AG10803 (cell line): ENCODE measurements at regions not wholly inside any gene's neighbourhood (a gene's known extent, or its start where the extent isn't known, plus 50 kb on each side); places are given as distances from the start of the nearest gene placed in this dataset.

Source experiments
- DNase-seq: peaks from one replicate; pipeline ENCODE4 v3.0.0; 2010; ENCODE audit warnings: low read depth
- H3K4me3 ChIP-seq: 2 replicates; pipeline ENCODE4 v1.5.1; 2011; ENCODE audit warnings: mild to moderate bottlenecking, low read length, control low read depth
- TF ChIP-seq, protein P1 (sequence below): conservative IDR thresholded peaks from 2 replicates; pipeline ENCODE4 v1.5.1; 2011; ENCODE audit warnings: mild to moderate bottlenecking, low read length, control low read depth, inconsistent platforms

DNA sequence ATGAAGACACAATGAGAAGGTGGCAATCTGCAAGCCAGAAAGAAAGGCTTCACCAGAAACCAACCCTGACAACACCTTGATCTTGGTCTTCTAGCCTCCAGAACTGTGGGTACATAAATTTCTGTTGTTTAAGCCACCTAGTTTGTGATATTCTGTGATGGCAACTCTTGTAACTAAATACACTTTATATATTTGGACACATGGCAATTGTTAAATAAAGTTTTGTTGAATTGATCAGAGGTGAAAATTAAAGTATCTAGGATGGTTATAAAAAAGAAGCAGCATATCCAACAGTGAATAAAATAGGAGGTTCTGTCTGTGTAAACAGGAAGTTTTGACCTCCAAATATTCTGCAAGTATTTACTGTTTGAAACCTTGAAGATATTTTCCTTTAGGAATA is 516.3 kb downstream of the SOX5 start:
- TF ChIP-seq, protein P1, sequence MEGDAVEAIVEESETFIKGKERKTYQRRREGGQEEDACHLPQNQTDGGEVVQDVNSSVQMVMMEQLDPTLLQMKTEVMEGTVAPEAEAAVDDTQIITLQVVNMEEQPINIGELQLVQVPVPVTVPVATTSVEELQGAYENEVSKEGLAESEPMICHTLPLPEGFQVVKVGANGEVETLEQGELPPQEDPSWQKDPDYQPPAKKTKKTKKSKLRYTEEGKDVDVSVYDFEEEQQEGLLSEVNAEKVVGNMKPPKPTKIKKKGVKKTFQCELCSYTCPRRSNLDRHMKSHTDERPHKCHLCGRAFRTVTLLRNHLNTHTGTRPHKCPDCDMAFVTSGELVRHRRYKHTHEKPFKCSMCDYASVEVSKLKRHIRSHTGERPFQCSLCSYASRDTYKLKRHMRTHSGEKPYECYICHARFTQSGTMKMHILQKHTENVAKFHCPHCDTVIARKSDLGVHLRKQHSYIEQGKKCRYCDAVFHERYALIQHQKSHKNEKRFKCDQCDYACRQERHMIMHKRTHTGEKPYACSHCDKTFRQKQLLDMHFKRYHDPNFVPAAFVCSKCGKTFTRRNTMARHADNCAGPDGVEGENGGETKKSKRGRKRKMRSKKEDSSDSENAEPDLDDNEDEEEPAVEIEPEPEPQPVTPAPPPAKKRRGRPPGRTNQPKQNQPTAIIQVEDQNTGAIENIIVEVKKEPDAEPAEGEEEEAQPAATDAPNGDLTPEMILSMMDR, result no peak
- no peak for DNase-seq
- H3K4me3 ChIP-seq, result no peak overlapping the region

DNA sequence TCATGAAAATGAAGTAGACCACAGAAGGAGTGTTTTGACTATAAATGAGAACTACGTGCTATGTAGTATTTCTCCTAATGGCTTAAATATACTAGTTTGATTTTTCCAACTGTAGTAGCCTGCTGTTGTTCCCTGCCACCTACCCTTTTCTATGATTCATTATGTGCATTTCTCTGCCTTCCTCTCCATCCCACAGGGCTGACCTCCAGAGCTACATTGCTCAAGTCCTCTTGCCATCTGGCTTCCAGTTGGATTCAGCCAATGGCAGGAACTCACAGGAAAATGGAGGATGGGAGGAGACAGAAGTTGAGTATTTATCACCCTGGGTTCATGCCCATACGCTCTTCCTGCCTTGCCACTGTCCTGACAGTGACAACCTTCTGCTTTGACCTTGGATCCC is 515.3 kb downstream of the SOX5 start:
- H3K4me3 ChIP-seq, result no peak overlapping the region
- DNase-seq, result no peak
- TF ChIP-seq, protein P1, result no peak

DNA sequence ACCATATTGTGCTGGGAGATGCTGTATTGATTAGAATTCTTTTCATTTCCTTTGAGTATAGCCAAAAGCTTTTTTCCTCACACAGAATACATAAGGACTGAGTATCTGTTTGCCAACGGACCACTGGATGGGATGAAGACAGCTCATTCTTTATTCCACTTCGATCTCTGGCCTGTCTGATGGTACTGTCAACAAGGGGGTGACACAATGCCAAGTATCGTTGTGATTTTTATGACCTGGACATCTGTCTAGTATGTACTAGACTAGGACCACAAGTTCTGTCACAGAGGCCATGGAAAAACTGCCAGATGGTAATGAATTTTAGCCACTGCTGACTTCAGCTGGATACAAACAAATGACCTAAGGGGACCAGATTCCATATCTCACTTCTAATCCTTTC is 502.7 kb downstream of the SOX5 start:
- no peak for DNase-seq
- H3K4me3 ChIP-seq, result no peak overlapping the region
- TF ChIP-seq, protein P1, result no peak

DNA sequence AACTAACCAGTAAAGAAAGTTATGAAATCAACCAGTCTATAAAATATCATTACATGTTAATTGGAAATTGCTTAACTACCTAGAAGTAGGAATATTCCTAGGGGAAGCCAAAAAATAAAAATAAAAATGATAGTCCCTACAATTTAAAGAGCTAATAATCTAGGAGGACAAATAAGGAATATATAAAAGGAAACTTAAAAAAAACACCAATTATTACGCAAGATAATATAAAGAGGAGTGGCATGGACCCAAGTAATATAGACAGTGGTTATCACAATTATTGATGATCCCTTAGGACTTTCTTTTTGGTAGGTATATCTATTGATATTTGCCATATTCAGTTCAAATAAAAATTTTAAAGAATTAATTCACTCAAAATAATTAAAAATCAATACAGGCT is 498.7 kb downstream of the SOX5 start:
- DNase-seq, result no peak
- TF ChIP-seq, protein P1, result no peak
- H3K4me3 ChIP-seq, result no peak overlapping the region

DNA sequence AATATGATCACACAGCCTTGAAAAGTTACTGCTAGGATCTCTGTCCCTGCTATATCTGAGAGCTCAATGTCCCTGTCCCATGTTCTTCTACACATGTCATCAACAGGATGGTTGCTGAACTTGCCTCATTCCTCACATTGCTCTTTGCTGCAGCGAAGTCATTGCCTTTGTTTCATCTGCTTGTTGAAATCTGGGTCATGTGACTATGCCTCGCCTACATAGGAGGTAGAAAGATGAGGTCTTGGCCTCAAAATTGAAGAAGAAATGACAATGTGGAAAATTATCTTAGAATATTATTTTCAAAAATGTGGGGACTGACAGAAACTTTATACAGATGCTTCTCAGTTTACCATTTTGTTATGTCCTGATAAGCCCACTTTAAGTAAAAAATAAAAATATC is 494.2 kb downstream of the SOX5 start:
- no peak overlapping the region for H3K4me3 ChIP-seq
- DNase-seq, result no peak
- TF ChIP-seq, protein P1, result no peak

DNA sequence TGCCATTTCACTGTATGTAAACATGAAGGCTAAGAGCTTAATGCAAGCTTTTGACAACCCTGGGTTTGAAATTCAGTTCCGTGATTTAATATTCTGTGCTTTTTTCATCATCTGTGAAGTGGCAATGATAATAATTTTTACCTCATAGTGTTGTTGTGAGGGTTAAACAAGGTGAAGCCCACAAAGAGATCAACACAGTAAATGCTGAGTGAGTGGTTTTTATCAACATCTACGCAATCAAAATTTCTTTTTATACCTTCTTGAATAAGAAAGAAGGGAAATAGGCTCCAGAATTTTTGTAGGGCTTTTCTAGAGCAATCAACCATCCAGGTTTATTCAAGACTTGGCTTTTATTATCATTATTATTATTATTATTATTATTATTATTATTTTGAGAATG is 490.8 kb downstream of the SOX5 start:
- H3K4me3 ChIP-seq, result no peak overlapping the region
- TF ChIP-seq, protein P1, result no peak
- DNase-seq, result no peak

DNA sequence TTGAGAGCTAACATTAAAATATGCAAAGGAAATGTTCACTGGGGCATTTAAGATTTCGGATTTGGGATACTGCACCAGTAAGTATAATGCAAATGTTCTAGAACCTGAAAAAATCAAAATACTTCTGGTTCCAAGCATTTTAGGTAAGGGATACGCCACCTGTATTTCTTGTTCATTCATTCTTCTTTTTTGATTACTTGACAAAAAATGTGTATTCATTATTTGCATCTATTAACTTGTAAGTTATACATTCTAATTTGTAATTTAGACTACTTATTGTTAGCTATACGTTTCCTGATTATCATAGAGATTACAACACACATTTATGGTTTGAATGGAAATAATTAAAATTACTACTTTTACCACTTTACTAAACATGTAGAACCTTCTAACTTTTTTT is 486.9 kb downstream of the SOX5 start:
- TF ChIP-seq, protein P1, result no peak
- DNase-seq, result no peak
- no peak overlapping the region for H3K4me3 ChIP-seq
